Pulmonary artery endothelial cell (primary cell): ENCODE measurements at regions not wholly inside any gene's neighbourhood (a gene's known extent, or its start where the extent isn't known, plus 50 kb on each side); places are given as distances from the start of the nearest gene placed in this dataset.
"Not testable (repeated sequence)": the region's sequence is repeated elsewhere in the genome, so short reads cannot be mapped to it uniquely, and the experiment has no call there.

ENCODE experiments used
- DNase-seq: peaks from one replicate; pipeline ENCODE4 v3.0.0-alpha.2; 2011; ENCODE audit warnings: low read depth, low spot score

GRCh38 chr5:143635146-143635752 is 176.7 kb upstream of the HMHB1 start:
- DNase-seq = no peak

GRCh38 chr5:143634689-143635088 is 177.3 kb upstream of the HMHB1 start:
- DNase-seq = no peak

- no peak for DNase-seq
These were observed 181.9 kb upstream of the HMHB1 start for GRCh38 chr5:143629871-143630659.

GRCh38 chr5:143625048-143625447 is 186.9 kb upstream of the HMHB1 start:
- DNase-seq = not testable (repeated sequence)

GRCh38 chr5:143624465-143624864 is 187.5 kb upstream of the HMHB1 start:
- DNase-seq = no peak

- DNase-seq = no peak
These were observed 192.9 kb upstream of the HMHB1 start for GRCh38 chr5:143619040-143619439.

GRCh38 chr5:143618141-143618540 is 193.8 kb upstream of the HMHB1 start:
- DNase-seq = no peak

- no peak for DNase-seq
These were observed 197.1 kb upstream of the HMHB1 start for GRCh38 chr5:143614831-143615230.

GRCh38 chr5:143613329-143613728 is 198.6 kb upstream of the HMHB1 start:
- no peak for DNase-seq

GRCh38 chr5:143610946-143611345 is 201.0 kb upstream of the HMHB1 start:
- no peak for DNase-seq

GRCh38 chr5:143606043-143606752 is 202.7 kb upstream of the NR3C1 start:
- no peak for DNase-seq

GRCh38 chr5:143605403-143606005 is 202.0 kb upstream of the NR3C1 start:
- no peak for DNase-seq

GRCh38 chr5:143601917-143602333 is 198.4 kb upstream of the NR3C1 start:
- DNase-seq = no peak

GRCh38 chr5:143601357-143601756 is 197.9 kb upstream of the NR3C1 start:
- DNase-seq = no peak

GRCh38 chr5:143600396-143601075 is 197.1 kb upstream of the NR3C1 start:
- no peak for DNase-seq

GRCh38 chr5:143599474-143599873 is 196.0 kb upstream of the NR3C1 start:
- no peak for DNase-seq

- DNase-seq = no peak
These were observed 193.3 kb upstream of the NR3C1 start for GRCh38 chr5:143596824-143597223.

GRCh38 chr5:143594902-143595818 is 191.7 kb upstream of the NR3C1 start:
- DNase-seq = no peak

- no peak for DNase-seq
These were observed 190.2 kb upstream of the NR3C1 start for GRCh38 chr5:143593723-143594122.

- DNase-seq = no peak
These were observed 189.2 kb upstream of the NR3C1 start for GRCh38 chr5:143592648-143593047.
